Tibial nerve (tissue), 4 donors: ENCODE measurements at regions not wholly inside any gene's neighbourhood (a gene's known extent, or its start where the extent isn't known, plus 50 kb on each side); places are given as distances from the start of the nearest gene placed in this dataset.

Experiments used
- CTCF ChIP-seq, 5 experiments: fragments of 200-600 bp in 3 of 5; fragments of 450-650 bp in 2 of 5; sonication (generic) in 3 of 5; IDR thresholded peaks; one replicate each; pipeline ENCODE4 v1.5.1; 2016 to 2019; ENCODE audit warnings: antibody characterized with exemption in 5 of 5, mild to moderate bottlenecking in 3 of 5, moderate library complexity in 2 of 5
- EP300 ChIP-seq, 2 donors: sonication (generic); formaldehyde crosslinking; IDR thresholded peaks; one replicate each; pipeline ENCODE4 v1.6.1; 2017; ENCODE audit warnings: antibody characterized with exemption in 2 of 2, mild to moderate bottlenecking in 1 of 2
- POLR2A ChIP-seq, 2 donors: fragments of 450-650 bp; IDR thresholded peaks; one replicate each; pipeline ENCODE4 v1.6.1; 2017; ENCODE audit warnings: antibody characterized with exemption in 2 of 2, mild to moderate bottlenecking in 2 of 2, moderate library complexity in 2 of 2

- no peak for TF ChIP-seq CTCF (IDR thresholded peaks at IDR 0.05)
- TF ChIP-seq EP300 (IDR thresholded peaks at IDR 0.05) = no peak
- TF ChIP-seq POLR2A (IDR thresholded peaks at IDR 0.05) = no peak
Measured at GRCh38 chr3:25173606-25174005, 254.5 kb upstream of the RARB start.
